ENCODE measurements at regions not wholly inside any gene's neighbourhood (a gene's known extent, or its start where the extent isn't known, plus 50 kb on each side); places are given as distances from the start of the nearest gene placed in this dataset.

GRCh38 chr2:120480346-120480902 is 134.5 kb downstream of the INHBB start:
- Histone ChIP-seq H3K79me1 (ENCODE audit: insufficient read depth, low read depth, low read length, poor library complexity, severe bottlenecking) (no peaks in the 10 kb centered on the region), H3K4ac (ENCODE audit: low read depth, low read length) (no peak overlapping the region), H3K9me3 (ENCODE audit: control insufficient read depth, low read depth, low read length) (no peaks in the 10 kb centered on the region), H3K4me1 (ENCODE audit: insufficient read depth, low read length) (no peaks in the 10 kb centered on the region), H3K18ac (ENCODE audit: insufficient read length, low read depth, low read length) (no peak overlapping the region), H3K79me2 (ENCODE audit: insufficient read depth, low read length) (no peaks in the 10 kb centered on the region), H2BK20ac (ENCODE audit: low read depth, low read length, poor library complexity, severe bottlenecking) (no peak overlapping the region), H4K20me1 (ENCODE audit: control insufficient read depth, insufficient read depth, insufficient read length) (no peaks in the 10 kb centered on the region), H2AK5ac (ENCODE audit: insufficient read length, low read length) (no peak overlapping the region), H2BK15ac (ENCODE audit: low read depth, low read length) (no peak overlapping the region), H3T11ph (ENCODE audit: low read length) (no peak overlapping the region), H3K23ac (ENCODE audit: insufficient read length, low read depth, low read length) (no peak overlapping the region), H4K8ac (replicated peaks; ENCODE audit: insufficient read length, low read depth, low read length) (no peak overlapping the region), H3K27ac (ENCODE audit: insufficient read length, low read depth, low read length) (no peak overlapping the region), H3K56ac (ENCODE audit: insufficient read length, low read depth, low read length) (no peak overlapping the region), H2BK5ac (ENCODE audit: insufficient read length, low read length) (no peak overlapping the region), H3K27me3 (ENCODE audit: insufficient read depth, low read length) (no peaks in the 10 kb centered on the region; the same call in 1 of the 2 replicates), H3K14ac (ENCODE audit: insufficient read depth, low read length) (no peak overlapping the region), H2AFZ (ENCODE audit: low read length) (no peak overlapping the region), H4K91ac (ENCODE audit: insufficient read length, low read depth, low read length) (no peak overlapping the region), H3K9ac (ENCODE audit: extremely low read depth, insufficient read length, low read length) (no peak overlapping the region), H3K23me2 (ENCODE audit: insufficient read length, low read depth, low read length, poor library complexity, severe bottlenecking) (no peaks in the 10 kb centered on the region), H3K4me2 (ENCODE audit: insufficient read depth, insufficient read length, low read length) (no peak overlapping the region), H2BK120ac (ENCODE audit: low read depth, low read length, poor library complexity, severe bottlenecking) (no peak overlapping the region), H4K5ac (ENCODE audit: insufficient read length, low read depth, low read length) (no peak overlapping the region), H2BK12ac (ENCODE audit: insufficient read length, low read depth, low read length) (no peak overlapping the region)
- Mint-ChIP-seq H3K36me3 (ENCODE audit: insufficient read depth in 1 of 3, low read depth in 3 of 3) (no peaks in the 10 kb centered on the region), H3K4me3 (no peak overlapping the region; a peak in 1 of 5 replicates), H3K27me3 (ENCODE audit: low read depth) (peaks cover 100% of the 10 kb centered on the region), H3K4me1 (no peaks in the 10 kb centered on the region), H3K9me3 (no peaks in the 10 kb centered on the region; a peak in 2 of 5 replicates), H3K27ac (no peak overlapping the region)
- WGBS (ENCODE audit: extremely low coverage, insufficient read length, low lambda C conversion rate), result 100% methylated on average over 2 of the region's 9 CpGs
- TF ChIP-seq, protein P1, sequence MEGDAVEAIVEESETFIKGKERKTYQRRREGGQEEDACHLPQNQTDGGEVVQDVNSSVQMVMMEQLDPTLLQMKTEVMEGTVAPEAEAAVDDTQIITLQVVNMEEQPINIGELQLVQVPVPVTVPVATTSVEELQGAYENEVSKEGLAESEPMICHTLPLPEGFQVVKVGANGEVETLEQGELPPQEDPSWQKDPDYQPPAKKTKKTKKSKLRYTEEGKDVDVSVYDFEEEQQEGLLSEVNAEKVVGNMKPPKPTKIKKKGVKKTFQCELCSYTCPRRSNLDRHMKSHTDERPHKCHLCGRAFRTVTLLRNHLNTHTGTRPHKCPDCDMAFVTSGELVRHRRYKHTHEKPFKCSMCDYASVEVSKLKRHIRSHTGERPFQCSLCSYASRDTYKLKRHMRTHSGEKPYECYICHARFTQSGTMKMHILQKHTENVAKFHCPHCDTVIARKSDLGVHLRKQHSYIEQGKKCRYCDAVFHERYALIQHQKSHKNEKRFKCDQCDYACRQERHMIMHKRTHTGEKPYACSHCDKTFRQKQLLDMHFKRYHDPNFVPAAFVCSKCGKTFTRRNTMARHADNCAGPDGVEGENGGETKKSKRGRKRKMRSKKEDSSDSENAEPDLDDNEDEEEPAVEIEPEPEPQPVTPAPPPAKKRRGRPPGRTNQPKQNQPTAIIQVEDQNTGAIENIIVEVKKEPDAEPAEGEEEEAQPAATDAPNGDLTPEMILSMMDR (conservative IDR thresholded peaks at IDR 0.05), result no peak
- no peak for DNase-seq

All from H9 (cell line).